Middle frontal gyrus (tissue), 1 donor: ENCODE measurements at regions not wholly inside any gene's neighbourhood (a gene's known extent, or its start where the extent isn't known, plus 50 kb on each side); places are given as distances from the start of the nearest gene placed in this dataset.

ENCODE experiments used
- DNase-seq: peaks from one replicate; pipeline ENCODE4 v3.0.0-alpha.2; 2015; ENCODE audit warnings: low spot score; ENCODE audit errors: extremely low spot score

DNA sequence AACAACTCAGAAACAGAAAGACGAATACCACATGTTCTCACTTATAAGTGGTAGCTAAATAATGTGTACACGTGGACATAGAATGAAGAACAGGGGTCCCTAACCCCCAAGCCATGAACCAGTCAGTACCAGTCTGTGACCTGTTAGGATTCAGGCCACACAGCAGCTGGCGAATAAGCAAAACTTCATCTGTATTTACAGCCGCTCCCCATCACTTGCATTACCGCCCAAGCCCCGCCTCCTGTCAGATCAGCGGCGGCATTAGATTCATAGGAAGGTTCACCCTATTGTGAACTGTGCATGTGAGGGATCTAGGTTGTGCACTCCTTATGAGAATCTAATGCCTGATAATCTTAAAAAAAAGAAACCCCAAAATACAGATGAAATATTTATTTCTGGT is 1128.7 kb downstream of the NLGN4X start:
- no peak for DNase-seq

DNA sequence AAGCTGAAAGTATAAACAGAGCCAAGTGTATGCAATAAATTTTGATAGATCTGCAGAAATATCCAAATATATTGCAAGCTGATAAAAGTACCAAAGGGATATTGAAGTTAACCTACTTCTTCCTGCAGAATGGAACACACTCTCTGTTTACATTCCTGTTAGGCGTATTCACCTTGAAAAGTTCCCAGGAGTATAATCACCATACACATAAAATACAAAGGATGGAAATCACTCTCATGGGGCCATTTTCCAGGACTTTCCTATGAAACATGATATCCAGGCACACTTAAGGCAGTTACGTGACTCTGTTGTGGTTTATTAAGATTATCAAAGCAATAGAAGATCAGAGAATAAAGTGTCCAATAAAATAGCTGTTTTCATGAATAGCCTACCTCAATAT is 1142.3 kb downstream of the NLGN4X start:
- DNase-seq, result no peak

- no peak for DNase-seq
Measured at GRCh38 chrX:5084279-5084678, 1144.4 kb downstream of the NLGN4X start.

- DNase-seq, result no peak
Measured at GRCh38 chrX:5082705-5083104, 1146.0 kb downstream of the NLGN4X start.

GRCh38 chrX:5080791-5081190 is 1147.9 kb downstream of the NLGN4X start:
- DNase-seq, result no peak

DNA sequence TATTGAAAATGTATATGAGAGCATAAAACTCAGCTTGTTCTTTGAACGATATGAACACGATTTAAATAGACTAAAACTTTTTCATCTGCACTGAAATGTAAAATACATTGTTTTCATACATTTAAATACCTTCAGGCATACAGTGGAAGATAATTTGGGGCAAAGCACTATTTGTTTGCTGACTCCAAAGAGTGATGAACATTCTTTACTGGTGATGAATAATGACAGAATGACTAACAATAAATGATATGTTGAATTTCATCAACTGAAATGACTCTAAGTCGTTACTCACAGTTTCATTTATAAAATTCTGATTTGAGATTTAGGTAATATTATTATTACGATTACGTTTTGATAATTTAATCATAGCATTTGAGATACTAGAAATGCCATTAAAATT is 1160.1 kb downstream of the NLGN4X start:
- DNase-seq, result no peak

DNA sequence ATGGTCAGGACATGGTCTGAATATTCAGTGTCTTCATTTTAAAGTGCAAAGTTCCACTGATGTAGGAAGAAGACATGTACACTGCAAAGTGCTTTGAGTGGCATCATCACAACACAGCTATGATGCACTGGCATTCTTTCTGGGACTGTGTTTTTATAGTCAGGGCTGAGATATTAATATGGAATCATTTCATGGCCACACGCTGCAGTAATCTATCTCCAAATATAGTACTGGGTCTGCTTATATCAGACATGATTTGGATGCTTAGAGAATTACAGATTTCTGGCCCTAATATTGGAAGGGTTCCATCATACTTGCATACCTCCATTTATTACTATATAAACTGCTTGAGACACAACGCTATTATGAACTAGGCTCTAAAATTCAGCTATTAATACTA is 1170.9 kb downstream of the NLGN4X start:
- no peak for DNase-seq

GRCh38 chrX:5054852-5055251 is 1173.8 kb downstream of the NLGN4X start:
- DNase-seq, result no peak

DNA sequence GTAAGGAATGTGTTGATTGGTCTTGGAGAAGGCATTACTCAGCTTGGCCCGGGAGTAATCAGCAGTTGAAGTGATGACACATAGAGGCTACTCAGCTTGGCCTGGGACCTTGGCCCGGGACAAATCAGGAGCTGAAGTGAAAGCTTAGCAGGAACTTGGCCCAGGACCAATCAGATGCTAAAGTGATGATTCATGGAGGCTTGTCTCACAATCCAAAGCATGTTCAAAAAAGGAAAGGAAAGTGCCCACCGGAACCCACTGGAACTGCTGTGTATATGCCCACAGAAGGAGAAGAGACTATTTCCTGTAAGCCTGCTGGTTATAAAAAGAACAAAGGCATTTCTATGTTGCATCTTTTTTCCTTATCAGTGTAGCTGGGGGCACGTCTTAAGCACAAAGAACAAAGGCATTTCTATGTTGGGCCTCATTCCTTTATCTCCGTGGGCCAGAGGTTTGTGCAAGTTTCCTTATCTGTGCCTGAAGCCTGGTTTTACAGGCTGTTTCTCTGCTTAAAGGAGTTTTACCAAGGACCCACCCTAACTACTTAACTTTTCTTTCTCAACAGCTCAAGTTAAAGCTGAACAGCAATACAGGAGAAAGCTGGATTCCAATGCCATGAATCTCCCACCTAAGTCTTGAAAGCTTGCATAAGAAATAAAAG is 1176.7 kb downstream of the NLGN4X start:
- no peak for DNase-seq

- no peak for DNase-seq
Measured at GRCh38 chrX:5042563-5042962, 1186.1 kb downstream of the NLGN4X start.

GRCh38 chrX:5031792-5032191 is 1196.9 kb downstream of the NLGN4X start:
- no peak for DNase-seq

GRCh38 chrX:5015451-5015850 is 1213.2 kb downstream of the NLGN4X start:
- no peak for DNase-seq

DNA sequence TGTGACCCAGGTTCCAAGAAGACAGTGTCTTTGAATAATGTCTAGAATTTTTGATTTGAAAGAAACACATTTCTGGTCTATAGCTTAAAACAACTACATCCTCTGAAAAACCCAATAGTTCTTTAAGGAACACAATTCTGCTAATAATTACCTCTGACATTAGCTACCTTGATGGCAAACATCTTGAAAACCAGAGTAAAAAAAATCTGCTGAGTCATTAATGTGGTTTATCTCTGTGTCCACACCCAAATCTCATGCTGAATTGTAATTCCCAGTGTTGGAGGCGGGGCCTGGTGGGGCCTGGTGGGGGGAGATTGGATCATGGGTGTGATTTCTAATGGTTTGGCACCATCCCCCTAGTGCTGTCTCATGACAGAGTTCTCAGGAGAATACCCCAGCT is 1233.8 kb downstream of the NLGN4X start:
- no peak for DNase-seq

GRCh38 chrX:4978613-4979012 is 1250.1 kb downstream of the NLGN4X start:
- DNase-seq, result no peak

DNA sequence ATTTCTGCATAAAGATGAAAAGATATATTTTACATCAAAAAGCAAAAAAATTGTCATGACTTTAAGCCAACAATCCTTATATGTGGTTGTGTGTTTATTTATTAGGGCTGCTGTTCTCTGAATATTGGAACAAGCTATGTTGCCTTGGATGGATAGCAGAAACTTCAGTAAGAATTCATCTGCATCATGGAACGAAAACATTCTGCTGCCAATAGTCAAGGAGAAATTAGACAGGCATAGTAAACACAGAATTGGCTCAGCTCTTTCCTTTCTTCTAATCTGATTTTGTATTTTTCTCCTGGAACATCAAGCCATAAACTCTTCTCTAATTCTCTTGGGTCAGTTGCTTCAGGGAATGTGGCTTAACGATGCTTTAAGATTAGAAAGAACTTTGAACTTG is 1257.0 kb downstream of the NLGN4X start:
- DNase-seq, result no peak

DNA sequence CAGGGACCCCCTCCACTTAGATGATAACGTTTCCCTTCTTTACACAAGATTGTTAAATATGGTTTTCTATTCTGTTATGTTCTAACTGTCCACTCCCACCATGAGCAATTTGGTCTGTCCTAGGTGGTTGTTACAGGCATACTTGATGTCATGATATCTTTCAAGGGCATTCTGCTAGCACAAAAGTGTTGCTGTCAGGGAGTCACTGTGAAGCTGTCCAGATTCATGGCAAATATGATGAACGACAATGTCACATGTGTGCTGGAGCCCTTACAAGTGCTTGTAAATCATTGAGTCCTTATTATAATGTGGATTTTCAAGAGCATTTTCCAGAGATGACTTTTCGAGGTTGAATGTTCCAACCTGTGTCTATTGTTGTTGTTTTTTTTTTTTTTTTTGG is 1250.7 kb upstream of the PRKX start:
- DNase-seq, result no peak

GRCh38 chrX:4963432-4963831 is 1250.0 kb upstream of the PRKX start:
- DNase-seq, result no peak

GRCh38 chrX:4944767-4945166 is 1231.3 kb upstream of the PRKX start:
- DNase-seq, result no peak

DNA sequence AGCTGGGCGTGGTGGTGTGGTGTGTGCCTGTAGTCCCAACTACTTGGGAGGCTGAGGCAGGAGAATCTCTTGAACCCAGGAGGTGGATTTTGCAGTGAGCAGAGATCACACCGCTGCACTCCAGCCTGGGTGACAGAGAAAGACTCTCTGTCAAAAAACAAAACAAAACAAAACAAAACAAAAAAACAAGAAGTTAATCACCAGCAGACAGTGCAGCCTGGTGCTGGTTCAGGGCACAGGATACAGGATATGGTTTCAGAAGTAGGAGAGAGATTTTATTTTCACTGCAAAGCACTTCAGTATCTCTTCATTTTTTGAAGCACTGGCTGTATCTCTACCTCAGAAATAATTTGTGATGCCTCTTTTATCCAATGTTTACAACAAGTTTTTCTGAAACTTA is 1222.9 kb upstream of the PRKX start:
- DNase-seq, result no peak

- DNase-seq, result no peak
Measured at GRCh38 chrX:4935846-4936245, 1222.4 kb upstream of the PRKX start.

GRCh38 chrX:4935401-4935800 is 1222.0 kb upstream of the PRKX start:
- DNase-seq, result no peak

- no peak for DNase-seq
Measured at GRCh38 chrX:4932790-4933189, 1219.3 kb upstream of the PRKX start.

DNA sequence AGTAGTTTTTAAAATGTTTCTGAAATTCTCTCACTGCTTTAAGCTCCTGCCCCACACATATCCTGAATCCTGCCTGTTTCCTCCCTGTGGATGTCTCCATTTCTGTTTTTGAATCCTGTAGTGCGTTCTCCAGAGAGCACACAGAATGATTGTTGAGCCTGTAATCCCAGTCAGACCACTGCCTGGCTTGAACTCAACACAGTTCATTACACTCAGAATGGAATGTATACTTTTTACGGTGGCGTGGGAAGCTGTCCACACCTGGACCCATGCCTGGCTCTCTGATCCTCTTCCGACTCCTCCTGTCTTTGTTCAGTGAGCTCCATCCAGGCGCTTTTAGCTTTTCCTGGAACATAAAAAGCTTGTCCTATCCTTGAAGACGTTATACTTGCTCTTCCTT is 1217.0 kb upstream of the PRKX start:
- DNase-seq, result no peak

- DNase-seq, result no peak
Measured at GRCh38 chrX:4925911-4926310, 1212.5 kb upstream of the PRKX start.
